ENCODE measurements at regions not wholly inside any gene's neighbourhood (a gene's known extent, or its start where the extent isn't known, plus 50 kb on each side); places are given as distances from the start of the nearest gene placed in this dataset.

GRCh38 chr7:131656980-131657723 is 100.7 kb upstream of the PODXL start:
- H3K36me3 ChIP-seq (ENCODE audit: control insufficient read depth in 2 of 2, insufficient read depth in 2 of 2, low read length in 2 of 2): no peaks in the 10 kb centered on the region
- no peaks in the 10 kb centered on the region for H3K9me3 ChIP-seq (ENCODE audit: control insufficient read depth in 2 of 2, low read length in 2 of 2)
- H3K27me3 ChIP-seq (ENCODE audit: control insufficient read depth in 1 of 2, insufficient read depth in 2 of 2, low read length in 2 of 2): peaks cover 0 to 2% of the 10 kb centered on the region in 2 donors
- H3K27ac ChIP-seq (ENCODE audit: low read length): no peak overlapping the region
- no peak overlapping the region for H3K9ac ChIP-seq (ENCODE audit: low read length in 2 of 2)
- no peaks in the 10 kb centered on the region for H3K4me1 ChIP-seq (ENCODE audit: control insufficient read depth, insufficient read depth, low read length)
- no peak overlapping the region for H3K4me3 ChIP-seq (ENCODE audit: low read length in 2 of 2)

GRCh38 chr7:131655866-131656265 is 99.4 kb upstream of the PODXL start:
- Histone ChIP-seq H3K27me3 (ENCODE audit: control insufficient read depth in 1 of 2, insufficient read depth in 2 of 2, low read length in 2 of 2) (peaks cover 0 to 2% of the 10 kb centered on the region in 2 donors), H3K9me3 (ENCODE audit: control insufficient read depth in 2 of 2, low read length in 2 of 2) (no peaks in the 10 kb centered on the region), H3K9ac (ENCODE audit: low read length in 2 of 2) (no peak overlapping the region), H3K27ac (ENCODE audit: low read length) (no peak overlapping the region), H3K4me3 (ENCODE audit: low read length in 2 of 2) (no peak overlapping the region), H3K36me3 (ENCODE audit: control insufficient read depth in 2 of 2, insufficient read depth in 2 of 2, low read length in 2 of 2) (no peaks in the 10 kb centered on the region), H3K4me1 (ENCODE audit: control insufficient read depth, insufficient read depth, low read length) (no peaks in the 10 kb centered on the region)

DNA sequence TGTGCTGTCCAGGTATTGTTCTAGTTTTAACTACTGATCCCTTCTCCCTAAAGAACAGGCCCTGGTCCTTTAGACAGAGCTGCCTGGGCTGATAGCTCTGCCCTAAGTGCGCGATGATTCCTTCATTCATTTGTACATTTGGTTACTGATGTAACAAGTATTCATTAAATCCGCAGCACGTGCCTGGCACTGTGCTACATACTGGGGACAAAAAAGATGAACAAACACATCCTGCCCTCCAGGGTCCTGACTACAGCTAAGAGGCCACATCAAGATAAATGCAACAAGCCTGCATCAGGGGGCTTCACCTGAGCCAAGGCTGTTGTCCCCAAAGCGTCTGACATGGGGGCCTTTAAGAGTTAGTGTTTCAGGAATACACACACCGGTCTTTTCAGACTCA is 99.0 kb upstream of the PODXL start:
- Histone ChIP-seq H3K27me3 (ENCODE audit: control insufficient read depth in 1 of 2, insufficient read depth in 2 of 2, low read length in 2 of 2) (peaks cover 0 to 2% of the 10 kb centered on the region in 2 donors), H3K4me1 (ENCODE audit: control insufficient read depth, insufficient read depth, low read length) (no peaks in the 10 kb centered on the region), H3K36me3 (ENCODE audit: control insufficient read depth in 2 of 2, insufficient read depth in 2 of 2, low read length in 2 of 2) (no peaks in the 10 kb centered on the region), H3K9ac (ENCODE audit: low read length in 2 of 2) (no peak overlapping the region), H3K27ac (ENCODE audit: low read length) (no peak overlapping the region), H3K9me3 (ENCODE audit: control insufficient read depth in 2 of 2, low read length in 2 of 2) (no peaks in the 10 kb centered on the region), H3K4me3 (ENCODE audit: low read length in 2 of 2) (no peak overlapping the region)

GRCh38 chr7:131654668-131655326 is 98.4 kb upstream of the PODXL start:
- Histone ChIP-seq H3K27ac (ENCODE audit: low read length) (no peak overlapping the region), H3K9me3 (ENCODE audit: control insufficient read depth in 2 of 2, low read length in 2 of 2) (no peaks in the 10 kb centered on the region), H3K9ac (ENCODE audit: low read length in 2 of 2) (no peak overlapping the region), H3K36me3 (ENCODE audit: control insufficient read depth in 2 of 2, insufficient read depth in 2 of 2, low read length in 2 of 2) (no peaks in the 10 kb centered on the region), H3K4me3 (ENCODE audit: low read length in 2 of 2) (no peak overlapping the region), H3K27me3 (ENCODE audit: control insufficient read depth in 1 of 2, insufficient read depth in 2 of 2, low read length in 2 of 2) (peaks cover 0 to 2% of the 10 kb centered on the region in 2 donors), H3K4me1 (ENCODE audit: control insufficient read depth, insufficient read depth, low read length) (no peaks in the 10 kb centered on the region)

- Histone ChIP-seq H3K4me3 (ENCODE audit: low read length in 2 of 2) (no peak overlapping the region), H3K27me3 (ENCODE audit: control insufficient read depth in 1 of 2, insufficient read depth in 2 of 2, low read length in 2 of 2) (peaks cover 0 to 2% of the 10 kb centered on the region in 2 donors), H3K36me3 (ENCODE audit: control insufficient read depth in 2 of 2, insufficient read depth in 2 of 2, low read length in 2 of 2) (no peaks in the 10 kb centered on the region), H3K27ac (ENCODE audit: low read length) (no peak overlapping the region), H3K4me1 (ENCODE audit: control insufficient read depth, insufficient read depth, low read length) (peaks cover 1% of the 10 kb centered on the region), H3K9me3 (ENCODE audit: control insufficient read depth in 2 of 2, low read length in 2 of 2) (no peaks in the 10 kb centered on the region), H3K9ac (ENCODE audit: low read length in 2 of 2) (no peak overlapping the region)
Measured at GRCh38 chr7:131654249-131654558, 97.8 kb upstream of the PODXL start.

- Histone ChIP-seq H3K4me1 (ENCODE audit: control insufficient read depth, insufficient read depth, low read length) (peaks cover 4% of the 10 kb centered on the region), H3K36me3 (ENCODE audit: control insufficient read depth in 2 of 2, insufficient read depth in 2 of 2, low read length in 2 of 2) (no peaks in the 10 kb centered on the region), H3K9ac (ENCODE audit: low read length in 2 of 2) (no peak overlapping the region), H3K9me3 (ENCODE audit: control insufficient read depth in 2 of 2, low read length in 2 of 2) (no peaks in the 10 kb centered on the region), H3K27me3 (ENCODE audit: control insufficient read depth in 1 of 2, insufficient read depth in 2 of 2, low read length in 2 of 2) (peaks cover 0 to 2% of the 10 kb centered on the region in 2 donors), H3K27ac (ENCODE audit: low read length) (no peak overlapping the region), H3K4me3 (ENCODE audit: low read length in 2 of 2) (no peak overlapping the region)
Measured at GRCh38 chr7:131653418-131654248, 97.2 kb upstream of the PODXL start.

DNA sequence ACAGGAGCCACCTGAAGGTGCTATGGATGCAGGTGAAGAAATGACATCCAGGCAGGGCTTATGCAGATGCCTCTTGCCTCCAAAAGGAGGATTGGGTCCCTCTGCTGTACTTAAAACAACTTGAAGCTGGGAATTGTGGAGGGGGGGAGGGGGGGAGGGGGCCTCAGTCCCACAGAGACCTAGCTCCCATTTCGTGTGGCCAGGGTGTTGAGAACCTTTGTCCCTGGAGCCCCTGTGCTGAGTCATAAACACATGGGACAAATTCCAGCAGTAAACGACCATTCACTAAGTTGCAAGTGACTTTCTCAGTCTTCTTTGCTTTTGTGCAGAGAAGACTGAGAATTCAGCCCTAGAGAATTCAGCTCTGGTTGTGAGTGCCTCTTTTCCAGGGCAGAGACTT is 96.5 kb upstream of the PODXL start:
- H3K36me3 ChIP-seq (ENCODE audit: control insufficient read depth in 2 of 2, insufficient read depth in 2 of 2, low read length in 2 of 2): no peaks in the 10 kb centered on the region
- H3K4me3 ChIP-seq (ENCODE audit: low read length in 2 of 2): no peak overlapping the region
- H3K27me3 ChIP-seq (ENCODE audit: control insufficient read depth in 1 of 2, insufficient read depth in 2 of 2, low read length in 2 of 2): peaks cover 0 to 2% of the 10 kb centered on the region in 2 donors
- no peaks in the 10 kb centered on the region for H3K9me3 ChIP-seq (ENCODE audit: control insufficient read depth in 2 of 2, low read length in 2 of 2)
- peaks cover 4% of the 10 kb centered on the region for H3K4me1 ChIP-seq (ENCODE audit: control insufficient read depth, insufficient read depth, low read length)
- no peak overlapping the region for H3K9ac ChIP-seq (ENCODE audit: low read length in 2 of 2)
- no peak overlapping the region for H3K27ac ChIP-seq (ENCODE audit: low read length)

DNA sequence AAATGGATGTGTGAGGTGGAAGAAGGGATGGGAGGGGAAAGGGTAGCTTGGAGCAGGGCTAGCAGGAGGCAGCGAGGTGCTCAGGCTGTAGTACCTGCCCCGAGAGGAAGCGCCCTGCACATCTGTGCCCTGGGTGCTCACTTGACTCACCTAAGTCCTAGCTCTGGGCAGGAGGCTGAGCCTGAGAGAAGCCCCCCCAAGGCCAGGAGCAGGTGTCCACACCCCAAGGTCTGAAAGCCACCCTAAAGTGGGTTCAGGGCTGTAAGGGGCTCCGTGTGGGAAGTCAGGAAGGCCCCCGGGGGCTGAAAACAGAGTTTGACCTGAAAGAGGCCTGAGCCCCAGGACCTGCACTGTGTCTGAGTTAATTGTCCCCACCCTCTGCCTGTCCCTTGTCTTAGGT is 95.8 kb upstream of the PODXL start:
- Histone ChIP-seq H3K27me3 (ENCODE audit: control insufficient read depth in 1 of 2, insufficient read depth in 2 of 2, low read length in 2 of 2) (peaks cover 0 to 2% of the 10 kb centered on the region in 2 donors), H3K9ac (ENCODE audit: low read length in 2 of 2) (no peak overlapping the region), H3K4me3 (ENCODE audit: low read length in 2 of 2) (no peak overlapping the region), H3K36me3 (ENCODE audit: control insufficient read depth in 2 of 2, insufficient read depth in 2 of 2, low read length in 2 of 2) (no peaks in the 10 kb centered on the region), H3K9me3 (ENCODE audit: control insufficient read depth in 2 of 2, low read length in 2 of 2) (no peaks in the 10 kb centered on the region), H3K27ac (ENCODE audit: low read length) (no peak overlapping the region), H3K4me1 (ENCODE audit: control insufficient read depth, insufficient read depth, low read length) (peaks cover 4% of the 10 kb centered on the region)

DNA sequence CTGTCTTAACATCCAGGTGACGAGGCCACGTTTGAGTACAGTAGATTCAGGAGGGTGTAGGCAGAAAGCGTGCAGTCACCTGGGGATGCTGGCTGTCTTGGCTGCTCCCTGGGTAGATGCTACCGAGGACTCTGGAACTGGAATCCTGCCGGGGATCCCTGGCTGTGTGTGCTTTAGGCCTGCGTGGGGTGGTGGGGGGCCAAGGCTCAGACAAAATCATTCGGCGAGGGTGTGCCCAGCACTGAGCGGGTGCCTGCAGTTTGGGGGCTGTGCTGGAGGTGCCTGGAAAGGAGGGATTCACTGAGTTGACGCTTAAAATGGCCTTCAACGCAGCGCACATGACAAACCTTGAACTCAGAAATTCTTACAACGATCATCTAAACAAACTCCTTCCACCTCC is 93.5 kb upstream of the PODXL start:
- Histone ChIP-seq H3K9me3 (ENCODE audit: control insufficient read depth in 2 of 2, low read length in 2 of 2) (no peaks in the 10 kb centered on the region), H3K27ac (ENCODE audit: low read length) (no peak overlapping the region), H3K27me3 (ENCODE audit: control insufficient read depth in 1 of 2, insufficient read depth in 2 of 2, low read length in 2 of 2) (peaks cover 0 to under 1% of the 10 kb centered on the region in 2 donors), H3K9ac (ENCODE audit: low read length in 2 of 2) (no peak overlapping the region), H3K4me1 (ENCODE audit: control insufficient read depth, insufficient read depth, low read length) (peaks cover 4% of the 10 kb centered on the region), H3K36me3 (ENCODE audit: control insufficient read depth in 2 of 2, insufficient read depth in 2 of 2, low read length in 2 of 2) (no peaks in the 10 kb centered on the region), H3K4me3 (ENCODE audit: low read length in 2 of 2) (no peak overlapping the region)

DNA sequence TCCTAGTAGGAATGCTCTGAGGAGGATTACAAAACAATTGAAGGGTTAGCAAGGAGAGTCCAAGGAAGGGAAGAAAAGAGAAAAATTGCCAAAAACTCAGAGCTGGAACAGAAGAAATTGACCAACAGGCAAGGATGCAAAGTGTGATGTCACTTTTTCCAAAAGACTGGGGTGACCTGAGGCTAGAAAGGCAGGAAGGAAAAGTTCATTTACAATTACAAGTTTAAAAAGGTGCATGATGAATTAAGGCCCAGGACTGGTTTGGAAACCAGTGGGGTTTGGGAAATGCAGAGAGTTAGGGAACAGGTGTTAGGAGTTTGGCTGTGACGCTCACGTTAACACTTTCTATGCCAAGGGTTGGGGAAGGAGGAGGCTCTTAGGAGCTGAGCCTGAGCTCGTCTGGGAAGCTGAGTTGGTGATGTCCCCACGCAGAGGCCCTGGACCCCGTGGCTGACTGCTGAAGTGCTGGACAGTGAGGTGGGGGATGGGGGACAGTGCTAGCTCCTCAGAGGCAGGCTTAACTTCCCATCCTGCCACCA is 92.6 kb upstream of the PODXL start:
- Histone ChIP-seq H3K4me1 (ENCODE audit: control insufficient read depth, insufficient read depth, low read length) (peaks cover 6% of the 10 kb centered on the region), H3K27me3 (ENCODE audit: control insufficient read depth in 1 of 2, insufficient read depth in 2 of 2, low read length in 2 of 2) (no peaks in the 10 kb centered on the region), H3K27ac (ENCODE audit: low read length) (no peak overlapping the region), H3K9me3 (ENCODE audit: control insufficient read depth in 2 of 2, low read length in 2 of 2) (no peaks in the 10 kb centered on the region), H3K4me3 (ENCODE audit: low read length in 2 of 2) (no peak overlapping the region), H3K9ac (ENCODE audit: low read length in 2 of 2) (no peak overlapping the region), H3K36me3 (ENCODE audit: control insufficient read depth in 2 of 2, insufficient read depth in 2 of 2, low read length in 2 of 2) (no peaks in the 10 kb centered on the region)
